Body of pancreas (tissue), 4 donors: ENCODE measurements at regions not wholly inside any gene's neighbourhood (a gene's known extent, or its start where the extent isn't known, plus 50 kb on each side); places are given as distances from the start of the nearest gene placed in this dataset.

Source experiments
- ATAC-seq: fragments of 150-250 bp; one replicate; pipeline ENCODE4 v1.9.1; 2016
- DNase-seq, 4 donors: peaks; one replicate each; pipeline ENCODE4 v3.0.0-alpha.2; 2019
- H3K27ac ChIP-seq, 4 donors: fragments of 200-600 bp; sonication (generic); 1 replicate in 3 of 4; 2 replicates in 1 of 4; pipeline versions ENCODE4 v1.5.1 to v1.6.1; 2016 to 2019; ENCODE audit warnings: mild to moderate bottlenecking in 1 of 4, mixed read lengths in 1 of 4, moderate library complexity in 1 of 4
- H3K27me3 ChIP-seq, 2 donors: fragments of 200-600 bp; sonication (generic); one replicate each; pipeline ENCODE4 v1.6.0; 2016; ENCODE audit warnings: mild to moderate bottlenecking in 1 of 2
- H3K36me3 ChIP-seq, 2 donors: fragments of 200-600 bp; sonication (generic); replicated peaks in 1 of 2; 2 replicates each; pipeline ENCODE4 v1.5.1; 2016; ENCODE audit warnings: low read depth in 2 of 2; ENCODE audit not compliant: insufficient read depth in 1 of 2
- H3K4me1 ChIP-seq: fragments of 200-600 bp; sonication (generic); one replicate; pipeline ENCODE4 v1.6.0; 2016
- H3K4me3 ChIP-seq, 2 donors: fragments of 200-600 bp; sonication (generic); 1 replicate in 1 of 2; 2 replicates in 1 of 2; pipeline ENCODE4 v1.5.1; 2016 to 2019
- H3K9me3 ChIP-seq, 3 donors: fragments of 200-600 bp; sonication (generic); 1 replicate in 2 of 3; 2 replicates in 1 of 3; pipeline ENCODE4 v1.5.1; 2016
- POLR2A ChIP-seq, 3 donors: fragments of 450-650 bp; IDR thresholded peaks; one replicate each; pipeline ENCODE4 v1.6.1; 2016; ENCODE audit warnings: antibody characterized with exemption in 3 of 3, mild to moderate bottlenecking in 2 of 3
- WGBS, 2 donors: methylation state at CpG; one replicate each; pipeline ENCODE4 v1.1.5; 2017; 5-methylcytosine and 5-hydroxymethylcytosine counted together
- intact Hi-C: fragments of 100-400 bp; cut with DNase I; formaldehyde crosslinking; loops from one replicate; pipeline ENCODE4 v1.15.1; 2023
- TF ChIP-seq, protein P1 (sequence below), 7 experiments: fragments of 450-650 bp in 4 of 7; fragments of 200-600 bp in 3 of 7; sonication (generic) in 3 of 7; IDR thresholded peaks; one replicate each; pipeline ENCODE4 v1.5.1; 2016 to 2019; ENCODE audit warnings: antibody characterized with exemption in 7 of 7

DNA sequence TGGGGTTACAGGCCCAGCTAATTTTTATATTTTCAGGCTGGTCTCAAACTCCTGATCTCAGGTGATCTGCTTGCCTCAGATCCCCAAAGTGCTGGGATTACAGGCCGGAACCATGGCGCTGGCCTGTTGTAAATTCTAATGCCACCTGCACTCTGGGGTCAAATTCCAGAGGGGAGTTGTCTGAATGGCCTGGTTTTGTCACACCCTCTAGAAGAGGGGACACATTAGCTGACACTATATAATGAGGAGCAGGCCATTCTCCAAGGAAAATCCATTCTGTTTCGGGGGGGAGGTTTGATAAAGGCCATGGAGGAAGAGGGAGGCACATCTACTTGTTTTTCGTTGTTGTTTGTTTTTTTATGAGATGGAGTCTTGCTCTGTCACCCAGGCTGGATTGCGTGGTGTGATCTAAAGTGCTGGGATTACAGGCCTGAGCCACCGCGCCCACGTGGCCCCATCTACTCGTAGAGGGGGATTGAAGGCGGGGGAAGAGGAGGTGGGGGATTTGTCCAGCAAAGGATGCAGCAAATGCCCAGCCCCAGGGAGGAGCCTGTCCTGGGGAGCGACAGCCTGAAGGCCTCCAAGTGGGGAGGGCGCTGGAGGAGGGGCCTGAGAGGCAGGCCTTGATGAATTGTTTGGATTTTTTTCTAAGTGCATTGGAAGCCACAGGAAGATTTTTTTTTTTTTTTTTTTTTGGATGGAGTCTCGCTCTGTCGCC, 78.4 kb upstream of the SLC45A1 start:
- intact Hi-C loops, result no loop called here
- DNase-seq (peak in 1 of 4 donors; percentile 42), ATAC-seq (no peak)
- TF ChIP-seq, protein P1, sequence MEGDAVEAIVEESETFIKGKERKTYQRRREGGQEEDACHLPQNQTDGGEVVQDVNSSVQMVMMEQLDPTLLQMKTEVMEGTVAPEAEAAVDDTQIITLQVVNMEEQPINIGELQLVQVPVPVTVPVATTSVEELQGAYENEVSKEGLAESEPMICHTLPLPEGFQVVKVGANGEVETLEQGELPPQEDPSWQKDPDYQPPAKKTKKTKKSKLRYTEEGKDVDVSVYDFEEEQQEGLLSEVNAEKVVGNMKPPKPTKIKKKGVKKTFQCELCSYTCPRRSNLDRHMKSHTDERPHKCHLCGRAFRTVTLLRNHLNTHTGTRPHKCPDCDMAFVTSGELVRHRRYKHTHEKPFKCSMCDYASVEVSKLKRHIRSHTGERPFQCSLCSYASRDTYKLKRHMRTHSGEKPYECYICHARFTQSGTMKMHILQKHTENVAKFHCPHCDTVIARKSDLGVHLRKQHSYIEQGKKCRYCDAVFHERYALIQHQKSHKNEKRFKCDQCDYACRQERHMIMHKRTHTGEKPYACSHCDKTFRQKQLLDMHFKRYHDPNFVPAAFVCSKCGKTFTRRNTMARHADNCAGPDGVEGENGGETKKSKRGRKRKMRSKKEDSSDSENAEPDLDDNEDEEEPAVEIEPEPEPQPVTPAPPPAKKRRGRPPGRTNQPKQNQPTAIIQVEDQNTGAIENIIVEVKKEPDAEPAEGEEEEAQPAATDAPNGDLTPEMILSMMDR (IDR thresholded peaks at IDR 0.05), result no peak
- no peak for TF ChIP-seq POLR2A (IDR thresholded peaks at IDR 0.05)
- no peaks in the 10 kb centered on the region for H3K27me3 ChIP-seq
- WGBS, 2 donors, result 84 to 86% methylated on average over 14 of the region's 14 CpGs
- no peaks in the 10 kb centered on the region for H3K9me3 ChIP-seq
- no peaks in the 10 kb centered on the region for H3K36me3 ChIP-seq
- H3K27ac ChIP-seq, result peak overlapping the region in 3 of 4 donors; percentile 20 to 49 (median 38)
- no peak overlapping the region for H3K4me3 ChIP-seq
- peaks cover 23% of the 10 kb centered on the region for H3K4me1 ChIP-seq

DNA sequence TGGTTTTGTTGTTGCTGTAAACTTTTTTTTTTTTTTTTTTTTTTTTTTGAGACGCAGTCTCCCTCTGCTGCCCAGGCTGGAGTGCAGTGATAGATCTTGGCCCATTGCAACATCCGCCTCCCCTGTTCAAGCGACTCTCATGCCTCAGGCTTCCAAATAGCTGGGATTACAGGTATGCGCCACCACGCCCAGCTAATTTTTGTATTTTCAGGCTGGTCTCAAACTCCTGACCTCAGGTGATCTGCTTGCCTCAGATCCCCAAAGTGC, 78.9 kb upstream of the SLC45A1 start:
- Histone ChIP-seq H3K4me3 (no peak overlapping the region), H3K27ac (peak overlapping the region in 2 of 4 donors; percentile 38 to 49), H3K36me3 (no peaks in the 10 kb centered on the region), H3K27me3 (no peaks in the 10 kb centered on the region), H3K9me3 (no peaks in the 10 kb centered on the region), H3K4me1 (peaks cover 23% of the 10 kb centered on the region)
- ATAC-seq (peak; percentile 75), DNase-seq (peak; percentile 48 to 75 (median 64))
- 62 to 70% methylated on average over 5 of the region's 5 CpGs for WGBS, 2 donors
- TF ChIP-seq POLR2A (IDR thresholded peaks at IDR 0.05), result no peak
- TF ChIP-seq, protein P1 (IDR thresholded peaks at IDR 0.05), result peak in 3 of 7 experiments; percentile 15 to 58 (median 18)
- intact Hi-C loops, result no loop called here

DNA sequence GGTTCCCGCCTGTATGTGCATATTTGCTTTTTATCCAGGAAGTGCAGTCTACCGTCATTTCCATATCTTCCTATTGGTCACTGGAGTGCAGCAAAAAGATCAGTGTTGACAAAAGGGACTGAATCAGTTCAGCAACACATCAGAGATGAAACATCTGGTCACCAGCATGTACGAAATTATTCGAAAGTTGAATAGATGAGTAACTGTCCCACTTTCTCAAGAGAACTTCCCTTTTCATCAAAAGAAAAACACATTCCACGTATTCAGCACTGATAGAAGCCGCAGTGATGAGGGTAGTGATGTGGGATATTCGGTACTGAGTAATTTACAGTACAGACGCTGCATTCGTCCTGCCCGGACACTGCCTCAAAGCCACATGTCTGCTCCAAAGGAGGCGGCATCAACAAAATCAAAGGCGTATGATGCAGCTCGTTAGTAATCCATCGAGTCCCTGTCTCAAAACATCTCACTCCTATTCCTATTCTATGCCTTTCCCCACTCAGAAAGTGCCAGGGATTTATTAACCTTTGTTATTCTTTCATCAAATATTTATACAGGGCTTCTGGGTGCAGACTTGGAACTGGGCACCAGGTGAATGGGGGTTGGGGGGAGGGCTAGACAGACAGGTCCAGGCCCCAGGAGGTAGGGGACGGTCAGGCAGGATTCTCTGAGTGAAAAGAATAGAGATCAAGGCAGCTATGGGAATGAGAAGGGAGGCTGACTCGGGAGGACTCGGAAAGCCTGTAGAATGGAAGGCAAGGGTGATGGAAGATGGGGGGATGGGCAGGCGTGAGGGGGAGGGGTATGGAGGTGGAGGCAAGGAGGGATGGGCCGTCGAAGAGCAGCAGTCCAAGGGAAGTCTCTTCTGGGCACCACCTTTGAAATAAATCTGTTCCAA, 79.5 kb upstream of the SLC45A1 start:
- Histone ChIP-seq H3K27me3 (no peaks in the 10 kb centered on the region), H3K9me3 (no peaks in the 10 kb centered on the region), H3K36me3 (no peaks in the 10 kb centered on the region), H3K27ac (peak overlapping the region in 3 of 4 donors; percentile 1 to 51 (median 4)), H3K4me1 (peaks cover 23% of the 10 kb centered on the region), H3K4me3 (no peak overlapping the region)
- ATAC-seq (peak; percentile 13), DNase-seq (no peak)
- intact Hi-C loops, result no loop called here
- 70 to 76% methylated on average over 20 of the region's 20 CpGs for WGBS, 2 donors
- TF ChIP-seq POLR2A (IDR thresholded peaks at IDR 0.05), result no peak
- TF ChIP-seq, protein P1 (IDR thresholded peaks at IDR 0.05), result peak in 1 of 7 experiments; percentile 46

DNA sequence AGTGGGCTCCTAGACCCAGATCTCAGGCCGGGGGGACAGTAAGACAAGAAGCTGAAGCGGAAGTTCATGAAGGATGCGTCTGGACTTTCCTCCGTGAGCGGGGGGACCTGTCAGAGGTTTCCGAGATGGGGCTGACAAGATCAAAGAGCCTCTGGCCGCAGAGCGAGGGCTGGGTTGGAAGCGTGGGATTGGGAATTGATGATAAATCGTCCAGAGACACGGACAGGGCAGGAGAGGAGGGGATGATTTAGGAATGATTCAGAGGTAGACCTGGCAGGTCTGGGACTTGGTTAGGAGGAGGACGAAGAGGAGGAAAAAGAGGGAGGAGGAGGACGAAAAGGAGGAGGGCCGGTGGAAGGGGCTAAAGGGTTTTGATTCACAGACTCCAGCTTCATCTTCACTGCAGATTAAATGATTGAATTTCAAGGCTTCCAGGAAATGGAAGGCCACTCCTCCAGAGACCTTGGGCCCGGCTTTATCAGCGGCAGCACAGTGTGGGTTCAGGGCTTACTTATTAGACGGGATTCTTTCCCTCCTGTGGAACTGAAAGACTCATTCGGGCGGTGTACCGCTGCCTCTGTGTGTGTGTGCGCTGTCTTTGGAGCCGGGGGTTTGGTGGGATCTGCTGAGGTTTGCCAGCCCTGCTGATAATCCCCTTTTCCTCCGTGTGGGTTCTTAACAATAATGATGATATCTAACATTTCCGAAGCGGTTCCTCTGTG, 85.7 kb upstream of the SLC45A1 start:
- peak in 2 of 3 donors; percentile 8 to 19 for TF ChIP-seq POLR2A (IDR thresholded peaks at IDR 0.05)
- TF ChIP-seq, protein P1 (IDR thresholded peaks at IDR 0.05), result no peak
- no peak overlapping the region for H3K4me3 ChIP-seq
- ATAC-seq (peak; percentile 80), DNase-seq (peak; percentile 29 to 60 (median 48))
- H3K27ac ChIP-seq, result peak overlapping the region in 2 of 4 donors; percentile 35 to 52
- H3K4me1 ChIP-seq, result peaks cover 13% of the 10 kb centered on the region
- whole genome bisulfite sequencing, 2 donors, result 44 to 49% methylated on average over 25 of the region's 25 CpGs
- no peaks in the 10 kb centered on the region for H3K27me3 ChIP-seq
- intact Hi-C loops, result no loop called here
- H3K9me3 ChIP-seq, result no peaks in the 10 kb centered on the region
- no peaks in the 10 kb centered on the region for H3K36me3 ChIP-seq
